ENCODE measurements at regions not wholly inside any gene's neighbourhood (a gene's known extent, or its start where the extent isn't known, plus 50 kb on each side); places are given as distances from the start of the nearest gene placed in this dataset.
"Not testable (repeated sequence)": the region's sequence is repeated elsewhere in the genome, so short reads cannot be mapped to it uniquely, and the experiment has no call there.

DNA sequence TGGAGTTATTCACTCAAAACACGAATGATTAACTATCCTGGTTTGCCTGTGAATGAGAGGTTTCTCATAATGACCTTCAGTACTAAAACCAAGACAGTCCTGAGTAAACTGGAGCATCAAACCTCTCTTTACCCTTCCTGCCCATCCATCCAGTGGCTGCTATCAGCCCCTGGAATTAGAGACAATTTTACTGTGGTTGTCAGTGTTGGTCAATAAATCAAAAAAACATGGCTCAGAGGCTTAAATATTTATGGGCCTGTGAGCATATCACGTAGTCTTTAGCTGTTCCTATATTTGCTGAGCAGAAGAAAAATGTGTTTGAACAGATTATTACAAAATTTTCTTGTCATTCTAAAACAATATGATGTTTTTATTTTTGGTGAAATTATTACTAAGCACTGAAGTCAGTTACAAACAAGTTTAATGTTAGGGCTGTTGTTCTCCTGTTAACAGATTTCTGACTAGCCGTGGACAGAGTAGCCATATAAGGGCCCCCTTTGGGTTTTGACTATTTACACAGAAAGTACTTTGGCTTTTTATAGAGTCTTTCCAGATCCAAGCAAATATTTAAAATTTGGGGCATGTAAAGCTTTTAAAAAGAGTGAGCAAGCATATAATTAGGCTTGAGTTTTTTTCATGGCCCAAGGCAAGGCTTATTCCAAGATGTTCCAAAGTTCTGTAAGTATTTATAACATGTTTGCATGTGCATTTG lies 580.9 kb downstream of the DIPK2A start:
- no peak for DNase-seq

DNA sequence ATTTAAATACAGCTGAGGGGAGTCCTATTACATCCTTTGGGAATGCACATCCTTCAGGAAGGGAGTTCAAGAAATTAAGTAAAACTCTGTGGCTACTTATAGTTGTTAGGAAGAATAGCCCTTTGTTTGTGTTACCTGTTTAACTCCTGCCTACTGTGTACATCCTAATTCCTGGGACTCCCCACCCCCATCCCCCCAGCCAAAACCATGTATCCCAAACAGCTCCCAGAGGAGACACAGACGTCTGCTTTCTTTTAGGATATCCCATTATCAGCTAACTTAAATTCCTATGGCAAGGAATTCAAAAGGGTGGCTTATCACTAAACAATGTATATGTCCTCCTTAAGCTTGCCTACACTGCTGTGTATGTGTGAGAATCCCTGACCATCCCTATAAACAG lies 581.7 kb downstream of the DIPK2A start:
- DNase-seq: no peak

DNA sequence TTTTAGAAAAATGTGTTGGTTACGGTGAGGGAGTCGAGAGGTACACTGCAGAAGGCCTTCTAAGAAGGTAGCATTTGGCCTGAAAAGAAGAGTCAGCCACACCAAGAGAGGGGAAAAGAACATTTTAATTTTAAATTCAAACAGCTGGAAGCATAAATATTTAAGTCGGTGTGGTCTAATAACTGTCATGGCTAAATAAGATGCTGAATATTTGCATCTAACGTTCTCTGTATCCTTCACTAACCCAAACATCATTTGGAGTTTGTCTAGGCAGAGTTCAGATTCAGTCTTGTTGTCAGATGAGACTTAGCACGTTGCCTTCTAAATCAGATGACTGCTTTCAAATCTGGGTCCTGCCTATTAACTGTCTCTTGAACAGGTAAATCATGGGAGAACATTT lies 583.3 kb downstream of the DIPK2A start:
- DNase-seq: no peak

DNA sequence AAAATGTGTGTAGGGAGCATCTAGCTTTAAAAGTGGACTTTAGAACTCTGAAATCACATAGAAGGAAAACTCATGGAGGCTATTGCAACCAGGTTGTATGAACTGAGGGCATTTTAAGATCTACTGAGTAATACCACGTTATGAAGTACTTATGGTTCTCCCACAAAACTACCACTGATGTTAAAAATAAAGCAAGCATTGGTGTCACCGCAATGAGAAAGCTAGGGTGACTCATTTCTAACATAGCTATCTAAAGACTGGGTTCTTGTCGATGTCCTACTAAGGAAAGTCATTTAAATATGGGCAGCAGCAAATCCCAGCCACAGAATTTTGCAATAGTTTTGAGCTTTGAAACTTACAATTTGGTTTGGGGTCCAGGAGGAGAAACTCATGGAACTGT lies 584.8 kb downstream of the DIPK2A start:
- no peak for DNase-seq

- no peak for DNase-seq
These were observed 585.9 kb downstream of the DIPK2A start for GRCh38 chr3:144557515-144557914.

GRCh38 chr3:144564011-144564410 lies 592.4 kb downstream of the DIPK2A start:
- no peak for DNase-seq

- DNase-seq: no peak
These were observed 594.7 kb downstream of the DIPK2A start for GRCh38 chr3:144566320-144566719.

DNA sequence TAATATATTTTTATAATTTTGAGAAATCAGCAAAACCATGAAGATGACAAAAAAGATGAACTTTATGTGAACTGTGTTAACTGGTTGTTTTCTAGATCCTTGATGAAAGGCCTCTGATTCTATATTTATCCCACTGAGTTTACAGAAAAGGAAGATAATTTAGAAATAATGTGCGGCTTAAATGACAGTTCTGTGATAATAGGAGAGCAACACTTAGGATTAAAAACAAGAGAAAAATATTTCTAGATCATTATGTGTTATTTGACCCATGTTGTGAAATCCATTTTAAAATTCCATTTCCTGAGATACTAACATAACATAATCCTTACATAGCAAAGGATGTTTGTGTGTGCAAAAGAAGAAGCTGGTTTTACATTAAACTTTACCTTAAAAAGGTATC lies 598.0 kb downstream of the DIPK2A start:
- DNase-seq: no peak

DNA sequence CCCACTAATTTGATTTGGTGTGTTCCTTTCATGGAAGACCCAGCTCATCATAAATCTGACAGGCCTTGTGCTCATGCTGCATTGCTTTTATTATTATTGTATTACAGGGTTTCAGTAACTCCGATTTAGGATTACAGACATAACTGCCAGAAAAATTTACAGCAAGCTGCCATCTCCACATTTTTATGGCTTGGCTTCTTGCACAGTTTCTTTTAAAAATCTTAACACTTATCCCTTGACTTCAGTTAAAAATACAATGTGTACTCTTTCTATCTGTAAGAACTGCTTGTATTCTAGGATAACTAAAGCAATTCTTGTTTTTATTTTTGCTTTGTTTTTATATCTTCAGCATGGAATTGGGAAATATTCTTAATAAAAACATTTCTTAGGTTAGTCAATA lies 612.2 kb downstream of the DIPK2A start:
- DNase-seq: no peak

- no peak for DNase-seq
These were observed 613.8 kb downstream of the DIPK2A start for GRCh38 chr3:144585408-144585807.

GRCh38 chr3:144585953-144586352 lies 614.3 kb downstream of the DIPK2A start:
- DNase-seq: no peak

DNA sequence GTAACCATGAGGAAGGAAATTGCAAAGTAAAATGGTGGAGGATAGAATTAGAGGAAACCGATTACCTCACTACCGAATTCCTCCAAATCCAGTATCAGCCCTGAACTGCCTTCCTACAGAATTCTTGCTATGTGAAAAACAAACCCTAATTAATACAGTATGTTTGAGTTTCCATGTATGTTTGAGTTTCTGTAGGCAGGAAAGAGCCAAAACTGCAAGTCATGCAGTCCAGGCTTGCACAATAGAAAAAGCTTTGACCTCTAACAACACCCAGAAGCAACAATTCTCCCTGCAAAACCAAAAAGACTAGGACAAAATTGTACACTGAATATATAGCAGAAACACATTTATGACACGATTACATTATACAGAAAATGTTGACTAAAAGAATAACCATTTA lies 614.8 kb downstream of the DIPK2A start:
- no peak for DNase-seq

DNA sequence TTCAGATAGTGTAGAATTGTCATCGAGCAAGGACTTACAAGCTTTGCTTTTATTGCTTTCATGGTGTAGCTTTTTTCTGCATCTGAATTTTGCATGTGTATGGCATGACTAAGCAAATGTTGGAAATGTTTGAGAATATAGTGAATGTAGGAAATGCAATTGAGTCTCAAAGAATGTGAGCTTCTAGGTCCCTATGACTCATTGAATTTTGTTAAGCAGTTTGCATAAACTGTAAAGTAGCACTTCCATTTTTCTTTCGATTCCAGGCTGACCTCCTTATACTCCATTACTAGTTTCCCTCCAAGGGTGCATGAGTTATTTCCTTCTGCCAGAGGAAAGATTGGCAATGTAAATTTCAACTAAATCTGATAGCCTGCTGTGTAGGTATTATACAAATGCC lies 619.2 kb downstream of the DIPK2A start:
- no peak for DNase-seq

GRCh38 chr3:144593881-144594280 lies 622.3 kb downstream of the DIPK2A start:
- DNase-seq: no peak

GRCh38 chr3:144620236-144620635 lies 648.6 kb downstream of the DIPK2A start:
- DNase-seq: not testable (repeated sequence)

DNA sequence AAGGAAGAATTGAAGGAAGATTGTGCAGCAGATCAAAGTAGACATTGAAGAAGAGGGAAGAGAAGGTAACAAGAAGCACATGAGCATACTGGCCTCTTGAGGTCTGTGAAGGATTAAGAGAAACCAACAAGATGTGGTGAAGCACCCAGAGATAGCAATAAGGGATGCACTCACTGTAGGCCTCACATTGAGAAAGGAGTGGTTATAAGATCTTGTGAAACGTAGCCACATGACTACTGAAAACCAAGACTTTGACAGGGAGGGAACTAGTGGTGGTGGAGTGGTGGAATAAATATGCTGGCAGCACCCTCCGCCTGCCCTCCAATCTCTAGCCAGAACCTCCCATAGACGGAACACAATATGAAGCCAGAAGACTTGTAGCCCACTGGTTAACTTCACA lies 651.2 kb downstream of the DIPK2A start:
- DNase-seq: no peak

DNA sequence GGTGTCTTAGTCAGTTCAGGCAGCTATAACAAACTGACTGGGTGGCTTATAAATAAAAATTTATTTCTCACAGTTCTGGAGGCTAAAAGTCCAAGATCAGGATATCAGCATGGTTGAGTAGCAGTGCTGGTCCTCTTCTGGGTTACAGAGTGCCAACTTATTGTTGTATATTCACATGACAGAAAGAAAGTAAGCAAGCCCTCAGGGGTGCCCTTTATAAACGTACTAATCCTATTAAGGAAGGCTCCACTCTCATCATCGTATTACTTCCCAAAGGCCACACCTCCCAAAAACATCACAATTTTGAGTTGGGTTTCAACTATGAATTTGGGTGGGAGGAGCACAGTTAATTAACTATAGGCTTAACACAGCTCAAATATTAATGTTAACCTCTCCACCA lies 653.0 kb downstream of the DIPK2A start:
- no peak for DNase-seq

DNA sequence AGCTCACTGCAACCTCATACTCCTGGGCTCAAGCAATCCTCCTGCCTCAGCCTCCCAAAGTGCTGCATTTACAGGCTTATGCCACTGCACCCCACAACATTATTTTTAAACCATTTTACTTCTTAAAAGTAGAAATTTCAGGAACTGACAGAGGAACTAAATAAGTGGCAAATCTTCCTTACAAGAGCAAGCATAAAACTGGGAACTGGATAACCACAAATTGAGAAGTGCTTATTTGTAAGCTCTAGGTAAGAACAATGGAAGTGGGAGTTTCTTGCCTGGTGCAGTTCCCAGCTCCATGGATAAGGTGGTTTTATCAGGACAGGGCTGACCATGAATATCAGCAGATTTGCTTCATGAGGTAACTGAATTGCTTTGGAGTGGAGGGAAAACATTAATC lies 655.2 kb downstream of the DIPK2A start:
- DNase-seq: no peak

DNA sequence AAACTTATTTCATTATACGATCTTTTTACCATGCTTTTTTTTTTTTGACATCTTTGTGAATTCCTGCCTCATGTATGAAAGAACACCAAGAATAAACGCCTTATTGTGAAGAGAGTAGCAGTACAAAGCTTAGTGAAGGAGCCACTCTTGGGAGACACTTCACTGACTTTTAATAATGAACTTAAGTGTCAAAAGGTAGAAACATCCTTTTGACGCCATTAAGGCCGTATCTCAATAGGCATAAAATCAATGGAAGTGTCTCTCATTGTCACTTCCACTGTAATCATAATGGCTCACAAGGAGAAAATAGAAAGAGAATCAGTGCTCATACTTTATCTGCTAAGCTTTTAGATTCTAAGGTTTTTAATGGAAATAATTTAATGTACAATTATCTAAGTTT lies 657.8 kb downstream of the DIPK2A start:
- no peak for DNase-seq

- DNase-seq: no peak
These were observed 665.2 kb downstream of the DIPK2A start for GRCh38 chr3:144636833-144637232.

GRCh38 chr3:144638009-144638408 lies 666.4 kb downstream of the DIPK2A start:
- DNase-seq: no peak

GRCh38 chr3:144643771-144644198 lies 672.2 kb downstream of the DIPK2A start:
- no peak for DNase-seq

DNA sequence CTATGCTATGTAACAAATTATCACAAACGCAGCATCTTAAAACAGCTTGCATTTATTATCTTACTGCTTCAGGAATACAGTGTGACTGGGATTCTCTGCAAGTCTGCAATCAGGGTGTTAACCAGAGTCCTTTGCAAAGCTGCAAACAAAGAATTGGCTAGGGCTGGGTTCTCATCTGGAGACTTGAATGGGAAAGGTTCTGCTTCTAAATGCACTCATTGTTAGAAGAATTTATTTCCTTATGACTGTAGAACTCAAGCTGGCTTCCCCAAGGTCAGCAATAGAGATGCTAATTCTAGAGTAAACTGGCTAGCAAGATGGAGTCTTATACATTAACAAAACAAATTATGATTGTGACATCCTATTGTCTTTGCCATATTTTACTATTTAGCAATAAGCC lies 673.7 kb downstream of the DIPK2A start:
- no peak for DNase-seq

DNA sequence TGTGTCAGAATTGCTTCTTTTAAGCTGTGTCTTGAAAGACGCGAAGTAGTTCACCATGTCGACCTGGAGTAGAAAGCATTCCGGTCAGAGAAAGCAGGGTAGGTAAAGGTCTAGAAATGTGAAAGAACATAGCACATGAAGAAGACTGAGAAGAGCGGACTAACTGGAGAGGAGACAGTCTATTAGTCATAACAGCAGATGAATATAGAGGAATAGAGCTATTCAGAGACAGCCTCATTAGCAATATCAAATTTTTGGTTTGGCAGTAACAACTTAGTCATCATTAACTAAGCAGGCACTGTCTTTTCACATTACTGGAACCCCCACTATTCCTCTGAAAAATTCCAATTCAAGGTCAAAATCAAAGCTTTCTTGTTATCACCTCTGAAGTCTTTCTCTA lies 678.8 kb downstream of the DIPK2A start:
- DNase-seq: no peak

DNA sequence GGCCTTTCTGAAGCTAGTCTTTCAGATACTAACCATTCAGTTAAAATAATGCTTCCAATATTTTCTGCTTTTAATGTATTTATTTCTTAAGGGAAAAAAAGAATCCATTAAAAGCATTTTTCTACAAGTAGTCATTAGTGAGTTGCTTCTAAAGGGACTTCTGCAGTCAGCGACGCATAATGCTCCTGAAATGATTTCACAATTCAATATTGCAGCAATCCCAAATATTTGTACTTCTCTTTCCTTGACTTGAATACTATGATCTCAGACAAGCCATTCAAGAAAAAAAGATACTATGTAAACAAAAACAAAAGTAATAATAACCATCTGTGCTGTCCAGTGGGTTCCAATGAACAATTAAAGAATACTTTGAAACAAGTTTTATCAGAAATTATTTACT lies 681.0 kb downstream of the DIPK2A start:
- no peak for DNase-seq

- no peak for DNase-seq
These were observed 683.8 kb downstream of the DIPK2A start for GRCh38 chr3:144655423-144655822.
